ENCODE measurements at regions not wholly inside any gene's neighbourhood (a gene's known extent, or its start where the extent isn't known, plus 50 kb on each side); places are given as distances from the start of the nearest gene placed in this dataset.

DNA sequence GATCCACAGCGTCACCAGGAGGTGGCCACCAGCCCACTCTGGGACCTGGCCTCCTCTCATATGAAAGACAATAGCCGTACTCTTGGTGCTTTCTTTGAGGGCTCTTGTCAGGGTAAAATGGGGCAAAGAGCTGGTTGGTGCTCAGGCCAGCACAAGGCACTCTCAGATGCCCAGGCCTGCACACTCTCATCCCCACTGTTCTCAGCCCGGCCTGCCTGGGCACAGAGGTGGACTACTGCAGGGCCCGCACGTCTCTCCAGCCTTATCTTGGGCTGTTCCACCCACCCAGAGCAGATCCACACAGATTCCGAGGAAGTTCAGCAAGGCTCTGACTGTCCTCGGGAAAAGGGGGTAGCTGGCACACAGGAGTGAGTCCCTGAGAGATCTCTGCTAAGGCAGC lies 122.8 kb upstream of the PRR20G start:
- no peak overlapping the region for H3K4me3 ChIP-seq (ENCODE audit: low read depth, low read length)
- TF ChIP-seq, protein P1, sequence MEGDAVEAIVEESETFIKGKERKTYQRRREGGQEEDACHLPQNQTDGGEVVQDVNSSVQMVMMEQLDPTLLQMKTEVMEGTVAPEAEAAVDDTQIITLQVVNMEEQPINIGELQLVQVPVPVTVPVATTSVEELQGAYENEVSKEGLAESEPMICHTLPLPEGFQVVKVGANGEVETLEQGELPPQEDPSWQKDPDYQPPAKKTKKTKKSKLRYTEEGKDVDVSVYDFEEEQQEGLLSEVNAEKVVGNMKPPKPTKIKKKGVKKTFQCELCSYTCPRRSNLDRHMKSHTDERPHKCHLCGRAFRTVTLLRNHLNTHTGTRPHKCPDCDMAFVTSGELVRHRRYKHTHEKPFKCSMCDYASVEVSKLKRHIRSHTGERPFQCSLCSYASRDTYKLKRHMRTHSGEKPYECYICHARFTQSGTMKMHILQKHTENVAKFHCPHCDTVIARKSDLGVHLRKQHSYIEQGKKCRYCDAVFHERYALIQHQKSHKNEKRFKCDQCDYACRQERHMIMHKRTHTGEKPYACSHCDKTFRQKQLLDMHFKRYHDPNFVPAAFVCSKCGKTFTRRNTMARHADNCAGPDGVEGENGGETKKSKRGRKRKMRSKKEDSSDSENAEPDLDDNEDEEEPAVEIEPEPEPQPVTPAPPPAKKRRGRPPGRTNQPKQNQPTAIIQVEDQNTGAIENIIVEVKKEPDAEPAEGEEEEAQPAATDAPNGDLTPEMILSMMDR (conservative IDR thresholded peaks at IDR 0.05; ENCODE audit: low read depth, low read length): no peak
- DNase-seq (ENCODE audit: low read depth): no peak

DNA sequence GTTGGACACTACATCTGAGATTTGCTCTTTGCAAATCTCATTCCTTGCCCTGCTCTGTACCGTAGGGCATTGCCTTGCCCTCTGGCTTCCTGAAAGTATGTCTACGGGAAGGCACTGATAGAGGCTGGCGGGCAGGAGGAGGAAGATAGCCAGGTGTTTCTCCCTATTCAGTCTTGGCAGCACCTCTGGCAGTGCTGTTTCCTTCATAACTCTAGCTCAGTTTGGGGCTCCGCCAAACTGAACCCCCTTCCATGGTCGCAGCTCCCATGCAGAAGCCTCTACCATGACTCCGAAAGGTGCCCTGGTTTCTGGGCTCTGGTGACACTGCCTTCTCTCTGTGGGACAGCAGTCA lies 122.3 kb upstream of the PRR20G start:
- no peak for DNase-seq (ENCODE audit: low read depth)
- no peak overlapping the region for H3K4me3 ChIP-seq (ENCODE audit: low read depth, low read length)
- TF ChIP-seq, protein P1 (conservative IDR thresholded peaks at IDR 0.05; ENCODE audit: low read depth, low read length): no peak

- TF ChIP-seq, protein P1 (conservative IDR thresholded peaks at IDR 0.05; ENCODE audit: low read depth, low read length): no peak
- DNase-seq (ENCODE audit: low read depth): no peak
- no peak overlapping the region for H3K4me3 ChIP-seq (ENCODE audit: low read depth, low read length)
Observed at GRCh38 chr3:127409421-127410136, 121.7 kb upstream of the PRR20G start.

DNA sequence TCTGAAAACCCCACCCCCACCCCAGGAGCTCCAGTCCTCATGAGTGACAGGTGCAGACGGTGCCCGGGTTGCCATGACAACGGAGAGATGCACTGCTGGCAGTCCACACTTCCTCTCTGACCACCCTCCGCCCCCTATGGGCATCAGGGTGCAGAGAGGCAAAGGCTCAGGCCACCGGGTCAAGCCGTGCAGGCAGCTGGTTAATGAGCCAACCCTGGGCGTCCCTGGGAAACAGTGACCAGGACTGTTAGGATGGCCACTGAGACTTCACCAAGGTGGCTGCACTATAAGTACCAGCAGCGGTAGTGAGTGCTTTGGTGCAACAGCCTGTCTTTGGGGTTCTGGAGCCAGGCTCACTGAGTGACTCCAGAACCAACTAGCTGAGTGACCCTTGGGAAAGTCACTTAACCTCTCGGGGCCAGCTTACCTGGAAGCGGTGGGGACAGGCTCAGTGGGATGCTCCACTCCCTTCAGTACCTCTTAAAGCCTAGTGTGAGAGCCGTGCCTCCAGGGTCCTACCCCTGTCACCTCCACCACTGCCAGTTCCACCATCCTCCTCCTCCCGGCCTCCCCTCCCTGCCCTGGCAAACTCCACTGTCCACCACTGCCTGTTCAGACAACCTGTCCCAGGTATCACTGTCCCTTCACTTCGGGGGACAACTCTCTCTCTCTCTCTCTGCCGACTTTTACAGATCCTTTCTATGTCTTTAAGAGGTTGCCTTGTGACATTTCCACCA lies 121.0 kb upstream of the PRR20G start:
- no peak overlapping the region for H3K4me3 ChIP-seq (ENCODE audit: low read depth, low read length)
- TF ChIP-seq, protein P1 (conservative IDR thresholded peaks at IDR 0.05; ENCODE audit: low read depth, low read length): no peak
- DNase-seq (ENCODE audit: low read depth): no peak

GRCh38 chr3:127408022-127408683 lies 120.3 kb upstream of the PRR20G start:
- DNase-seq (ENCODE audit: low read depth): no peak
- no peak overlapping the region for H3K4me3 ChIP-seq (ENCODE audit: low read depth, low read length)
- TF ChIP-seq, protein P1 (conservative IDR thresholded peaks at IDR 0.05; ENCODE audit: low read depth, low read length): no peak

GRCh38 chr3:127407026-127407939 lies 119.4 kb upstream of the PRR20G start:
- DNase-seq (ENCODE audit: low read depth): no peak
- TF ChIP-seq, protein P1 (conservative IDR thresholded peaks at IDR 0.05; ENCODE audit: low read depth, low read length): no peak
- H3K4me3 ChIP-seq (ENCODE audit: low read depth, low read length): no peak overlapping the region

Measured in choroid plexus epithelial cell (primary cell).